ENCODE measurements at regions not wholly inside any gene's neighbourhood (a gene's known extent, or its start where the extent isn't known, plus 50 kb on each side); places are given as distances from the start of the nearest gene placed in this dataset.

GRCh38 chr1:80929868-80930508, 870.7 kb upstream of the ADGRL2 start:
- DNase-seq, result no peak

- DNase-seq, result no peak
Measured at GRCh38 chr1:80926531-80926930, 874.2 kb upstream of the ADGRL2 start.

GRCh38 chr1:80925130-80925805, 875.5 kb upstream of the ADGRL2 start:
- no peak for DNase-seq

DNA sequence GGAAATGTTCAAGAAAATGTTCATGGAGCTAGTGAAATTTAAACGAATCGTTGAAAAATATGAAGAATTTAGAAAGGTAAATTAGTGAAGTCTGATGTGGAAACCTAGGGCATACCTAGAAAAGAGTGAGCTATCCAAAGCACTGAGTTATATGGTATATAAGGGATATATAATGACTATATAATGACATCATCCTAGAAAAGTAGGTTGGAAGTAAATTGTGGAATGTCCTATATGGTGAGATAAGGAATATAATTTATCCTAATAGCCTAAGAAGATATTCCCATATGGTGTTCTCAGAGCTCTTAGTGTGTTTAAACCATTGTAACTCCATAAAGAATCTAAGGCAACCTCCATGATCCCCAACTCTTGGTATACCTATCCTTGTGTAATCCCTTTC, 876.4 kb upstream of the ADGRL2 start:
- no peak for DNase-seq

DNA sequence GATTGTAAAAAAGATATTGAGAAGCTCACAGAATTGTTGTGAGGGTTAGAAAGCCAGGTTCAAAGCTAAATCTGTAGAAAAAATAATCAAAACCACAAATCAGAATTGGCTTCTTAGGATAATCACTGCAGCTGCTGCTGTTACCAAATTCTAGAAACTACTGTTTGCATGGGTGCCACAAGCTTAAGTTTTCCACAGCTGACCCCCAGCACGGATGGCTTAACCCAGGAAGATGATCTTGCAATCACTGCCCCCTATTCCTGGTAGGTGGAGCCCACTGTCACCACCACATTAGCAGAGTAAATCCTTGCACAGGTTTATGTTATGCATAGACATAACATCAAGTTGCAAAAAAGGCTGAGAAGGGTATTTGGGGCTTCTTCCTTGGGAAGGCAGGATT, 877.8 kb upstream of the ADGRL2 start:
- DNase-seq, result no peak

- DNase-seq, result no peak
Measured at GRCh38 chr1:80919426-80919825, 881.3 kb upstream of the ADGRL2 start.

- no peak for DNase-seq
Measured at GRCh38 chr1:80918380-80918779, 882.4 kb upstream of the ADGRL2 start.

- no peak for DNase-seq
Measured at GRCh38 chr1:80917826-80918225, 882.9 kb upstream of the ADGRL2 start.

DNA sequence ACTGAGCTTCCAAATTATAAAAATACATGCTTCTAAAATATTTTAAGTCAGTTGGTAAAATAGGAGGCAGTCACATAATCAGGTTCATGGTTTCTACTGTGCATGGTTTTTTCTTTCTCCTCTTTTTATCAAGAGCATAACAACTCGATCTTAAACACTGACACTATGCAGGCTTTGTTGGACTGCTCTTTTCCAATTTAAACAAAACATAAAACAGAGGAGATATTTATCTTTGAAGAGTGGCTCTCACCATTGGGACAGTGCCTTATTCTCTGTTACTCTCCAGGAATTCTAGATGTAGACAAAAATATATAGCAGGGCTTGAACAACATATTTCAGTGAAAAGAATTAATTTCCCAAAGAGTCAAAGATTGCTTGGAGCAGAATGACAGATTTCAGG, 883.5 kb upstream of the ADGRL2 start:
- DNase-seq, result no peak

- no peak for DNase-seq
Measured at GRCh38 chr1:80915491-80915890, 885.2 kb upstream of the ADGRL2 start.

GRCh38 chr1:80910426-80910825, 890.3 kb upstream of the ADGRL2 start:
- no peak for DNase-seq

- no peak for DNase-seq
Measured at GRCh38 chr1:80909172-80909784, 891.5 kb upstream of the ADGRL2 start.

- DNase-seq, result no peak
Measured at GRCh38 chr1:80896781-80897356, 903.9 kb upstream of the ADGRL2 start.

GRCh38 chr1:80894921-80895320, 905.8 kb upstream of the ADGRL2 start:
- no peak for DNase-seq

DNA sequence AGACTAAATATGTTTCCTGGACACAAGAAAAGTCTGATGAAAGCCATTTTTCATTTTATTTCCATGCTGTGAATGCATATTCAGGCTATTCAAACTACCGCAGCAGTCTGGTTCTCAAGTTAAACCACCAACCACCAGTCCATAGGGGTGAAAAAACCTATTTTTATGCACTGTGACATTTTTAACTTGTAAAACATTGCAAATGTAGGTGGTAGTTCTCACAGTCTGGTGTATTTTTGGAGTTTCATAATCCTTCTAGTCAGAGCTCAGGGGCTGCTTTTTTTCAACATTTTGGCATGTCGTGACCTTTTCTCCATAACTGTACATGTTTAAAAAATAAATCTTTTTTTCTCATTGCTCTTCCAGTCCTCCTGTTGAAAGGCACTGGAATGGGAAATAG, 907.6 kb upstream of the ADGRL2 start:
- no peak for DNase-seq

DNA sequence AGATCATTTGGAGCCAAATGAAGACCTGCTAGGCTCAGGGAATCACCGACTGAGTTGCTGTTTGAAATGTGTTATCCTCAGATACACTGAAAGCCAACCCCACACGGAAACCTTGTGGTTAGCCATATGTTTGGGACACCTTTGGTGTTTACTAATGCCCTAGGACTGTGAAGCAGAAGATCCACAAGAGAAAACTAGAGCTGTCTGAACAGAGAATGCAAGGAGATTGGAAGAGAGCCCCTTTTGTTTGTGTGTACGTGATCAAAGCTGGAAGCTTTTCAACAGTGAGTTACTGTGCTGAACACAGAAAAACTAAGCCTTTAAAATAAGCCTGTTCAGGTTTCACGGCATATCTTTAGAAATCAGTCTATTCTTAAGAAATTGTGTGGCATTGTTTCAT, 908.2 kb upstream of the ADGRL2 start:
- DNase-seq, result no peak

- DNase-seq, result no peak
Measured at GRCh38 chr1:80891871-80892270, 908.9 kb upstream of the ADGRL2 start.

- DNase-seq, result no peak
Measured at GRCh38 chr1:80882553-80882952, 918.2 kb upstream of the ADGRL2 start.

DNA sequence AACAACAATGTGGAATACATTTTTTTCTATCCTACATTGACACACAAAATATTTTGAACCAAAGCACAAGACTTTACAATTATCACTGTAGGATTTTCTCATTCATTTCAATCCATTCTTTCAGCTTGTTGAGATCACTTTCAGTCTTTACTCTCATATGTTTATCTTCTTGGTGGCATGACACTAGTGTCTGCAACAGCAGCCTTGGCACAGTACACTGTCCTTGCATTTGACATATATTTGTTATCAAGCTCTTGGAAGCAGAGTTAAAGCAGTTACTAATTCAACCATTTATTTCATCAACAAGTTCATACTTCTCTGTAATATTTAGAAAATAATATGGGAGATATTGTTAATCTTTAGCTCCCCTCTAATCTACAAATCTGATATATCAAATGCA, 922.4 kb upstream of the ADGRL2 start:
- DNase-seq, result no peak

GRCh38 chr1:80876035-80876434, 924.7 kb upstream of the ADGRL2 start:
- DNase-seq, result no peak

DNA sequence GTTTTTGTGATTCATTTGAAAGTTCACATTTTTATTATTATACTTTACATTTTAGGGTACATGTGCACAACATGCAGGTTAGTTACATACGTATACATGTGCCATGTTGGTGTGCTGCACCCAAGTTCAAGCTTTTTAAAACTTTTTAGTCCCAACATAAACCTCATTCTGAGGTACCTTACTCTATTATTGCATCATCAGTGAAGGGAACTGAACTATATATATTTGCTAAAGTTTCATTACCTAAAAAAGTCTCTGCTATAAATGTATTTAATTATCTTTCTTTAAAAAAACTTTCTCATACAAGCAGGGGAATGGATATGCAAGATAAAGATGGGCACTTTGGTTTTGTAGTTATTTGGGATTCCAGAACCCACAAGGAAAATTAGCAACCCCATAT, 931.4 kb upstream of the ADGRL2 start:
- DNase-seq, result no peak

- DNase-seq, result no peak
Measured at GRCh38 chr1:80847904-80848303, 952.8 kb upstream of the ADGRL2 start.

DNA sequence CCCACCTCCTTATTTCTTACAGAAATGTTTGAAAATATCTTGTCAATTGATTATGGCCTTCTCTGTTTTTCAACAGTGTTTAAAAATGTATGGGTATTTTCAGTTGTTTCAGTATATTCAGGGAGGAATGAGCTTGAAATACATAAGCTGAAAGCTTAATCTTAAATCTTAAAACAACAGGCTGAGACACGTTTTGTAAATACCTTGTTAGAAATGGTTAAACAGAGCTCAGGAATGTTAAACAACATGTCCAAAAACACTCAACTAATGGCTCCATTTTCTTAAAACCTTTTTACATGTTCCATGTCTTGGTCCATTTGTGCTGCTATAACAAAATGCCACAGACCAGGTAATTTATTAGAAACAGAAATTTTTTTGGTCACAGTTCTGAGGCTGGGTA, 953.8 kb upstream of the ADGRL2 start:
- no peak for DNase-seq

DNA sequence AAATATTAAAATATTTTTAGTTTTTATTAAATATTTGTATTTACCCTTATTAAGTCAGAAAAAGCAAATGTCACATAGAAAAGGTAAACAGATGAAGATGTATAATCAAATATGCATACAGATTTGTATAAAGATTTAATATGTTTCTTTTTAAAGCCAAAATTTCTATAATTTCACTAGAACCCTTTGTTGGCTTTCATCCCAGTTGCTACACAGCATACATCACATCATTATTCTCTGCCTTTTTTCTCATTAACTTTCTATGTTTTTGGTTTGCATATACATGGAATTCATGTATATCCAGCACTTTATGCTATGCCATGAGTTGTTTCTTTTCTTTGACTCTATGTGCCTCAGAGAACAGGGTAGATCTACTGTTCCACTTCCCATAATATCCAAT, 957.9 kb upstream of the ADGRL2 start:
- DNase-seq, result no peak
